ENCODE measurements at regions not wholly inside any gene's neighbourhood (a gene's known extent, or its start where the extent isn't known, plus 50 kb on each side); places are given as distances from the start of the nearest gene placed in this dataset.

DNA sequence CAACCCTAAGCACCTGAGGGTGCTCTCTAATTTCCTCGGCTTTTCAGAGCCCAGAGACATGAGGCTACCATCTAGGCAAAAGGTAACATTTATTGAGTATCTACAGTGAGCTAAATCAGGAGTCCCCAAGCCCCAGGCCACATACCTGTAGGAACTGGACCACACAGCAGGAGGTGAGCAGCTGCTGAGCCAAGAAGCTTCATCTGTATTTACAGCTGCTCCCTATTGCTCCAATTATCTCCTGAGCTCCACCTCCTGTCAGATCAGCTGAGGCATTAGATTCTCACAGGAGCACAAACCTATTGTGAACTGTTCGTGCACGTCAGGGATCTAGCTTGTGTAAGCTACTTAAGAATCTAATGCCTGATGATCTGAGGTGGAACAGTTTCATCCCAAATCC, 70.2 kb downstream of the RND3 start:
- H3K4me3 Mint-ChIP-seq (ENCODE audit: unreplicated experiment): no peak overlapping the region
- DNase-seq (ENCODE audit: low spot score): no peak
- TF ChIP-seq, protein P1, sequence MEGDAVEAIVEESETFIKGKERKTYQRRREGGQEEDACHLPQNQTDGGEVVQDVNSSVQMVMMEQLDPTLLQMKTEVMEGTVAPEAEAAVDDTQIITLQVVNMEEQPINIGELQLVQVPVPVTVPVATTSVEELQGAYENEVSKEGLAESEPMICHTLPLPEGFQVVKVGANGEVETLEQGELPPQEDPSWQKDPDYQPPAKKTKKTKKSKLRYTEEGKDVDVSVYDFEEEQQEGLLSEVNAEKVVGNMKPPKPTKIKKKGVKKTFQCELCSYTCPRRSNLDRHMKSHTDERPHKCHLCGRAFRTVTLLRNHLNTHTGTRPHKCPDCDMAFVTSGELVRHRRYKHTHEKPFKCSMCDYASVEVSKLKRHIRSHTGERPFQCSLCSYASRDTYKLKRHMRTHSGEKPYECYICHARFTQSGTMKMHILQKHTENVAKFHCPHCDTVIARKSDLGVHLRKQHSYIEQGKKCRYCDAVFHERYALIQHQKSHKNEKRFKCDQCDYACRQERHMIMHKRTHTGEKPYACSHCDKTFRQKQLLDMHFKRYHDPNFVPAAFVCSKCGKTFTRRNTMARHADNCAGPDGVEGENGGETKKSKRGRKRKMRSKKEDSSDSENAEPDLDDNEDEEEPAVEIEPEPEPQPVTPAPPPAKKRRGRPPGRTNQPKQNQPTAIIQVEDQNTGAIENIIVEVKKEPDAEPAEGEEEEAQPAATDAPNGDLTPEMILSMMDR (IDR thresholded peaks at IDR 0.05; ENCODE audit: unreplicated experiment): no peak
- no peaks in the 10 kb centered on the region for H3K4me1 Mint-ChIP-seq (ENCODE audit: unreplicated experiment)
- no peaks in the 10 kb centered on the region for H3K9me3 Mint-ChIP-seq (ENCODE audit: unreplicated experiment)
- no peaks in the 10 kb centered on the region for H3K27me3 Mint-ChIP-seq (ENCODE audit: unreplicated experiment)
- no peak overlapping the region for H3K27ac Mint-ChIP-seq (ENCODE audit: unreplicated experiment)
- no peaks in the 10 kb centered on the region for H3K36me3 Mint-ChIP-seq (ENCODE audit: low read depth, unreplicated experiment)

DNA sequence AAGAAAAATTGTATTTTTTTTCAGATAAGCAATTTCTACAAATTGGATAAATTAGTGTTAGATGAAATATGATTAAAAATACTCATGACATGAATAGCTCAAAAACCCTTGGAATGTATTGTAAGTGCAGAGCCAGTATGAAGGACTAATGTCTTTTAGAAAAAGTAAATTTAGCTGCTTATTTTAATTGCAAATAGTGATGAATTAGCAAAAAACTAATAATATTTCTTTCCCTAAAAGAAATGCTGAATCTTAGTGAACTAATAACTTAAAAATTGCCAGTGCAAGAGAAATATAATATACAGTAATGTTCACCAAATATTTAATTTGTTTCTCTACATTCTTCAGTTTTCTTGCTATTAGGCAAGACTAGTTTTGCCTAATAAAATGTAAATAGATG, 72.4 kb downstream of the RND3 start:
- no peak for DNase-seq (ENCODE audit: low spot score)
- Mint-ChIP-seq H3K4me3 (ENCODE audit: unreplicated experiment) (no peak overlapping the region), H3K4me1 (ENCODE audit: unreplicated experiment) (no peaks in the 10 kb centered on the region), H3K27me3 (ENCODE audit: unreplicated experiment) (no peaks in the 10 kb centered on the region), H3K27ac (ENCODE audit: unreplicated experiment) (no peak overlapping the region), H3K9me3 (ENCODE audit: unreplicated experiment) (no peaks in the 10 kb centered on the region), H3K36me3 (ENCODE audit: low read depth, unreplicated experiment) (no peaks in the 10 kb centered on the region)
- TF ChIP-seq, protein P1 (IDR thresholded peaks at IDR 0.05; ENCODE audit: unreplicated experiment): no peak

DNA sequence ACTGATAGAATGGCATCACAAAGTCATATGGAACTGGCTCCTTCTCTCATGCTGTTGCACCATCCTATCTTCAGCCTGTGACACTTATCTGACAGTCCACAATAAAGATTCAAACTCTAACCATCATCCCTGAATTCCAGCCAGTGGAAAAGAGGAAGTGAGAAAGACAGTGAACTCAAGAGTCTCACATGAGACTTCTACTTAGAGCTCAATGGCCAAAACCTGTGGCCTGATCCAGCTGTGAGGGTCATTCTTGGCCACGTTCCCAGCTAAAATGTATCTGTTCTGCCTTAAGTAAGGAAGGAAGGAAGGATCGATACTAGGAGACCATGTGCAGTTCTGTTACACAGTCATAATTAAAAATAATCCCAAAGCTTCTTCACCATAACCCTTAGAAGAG, 73.6 kb downstream of the RND3 start:
- no peak overlapping the region for H3K27ac Mint-ChIP-seq (ENCODE audit: unreplicated experiment)
- H3K9me3 Mint-ChIP-seq (ENCODE audit: unreplicated experiment): no peaks in the 10 kb centered on the region
- DNase-seq (ENCODE audit: low spot score): no peak
- H3K36me3 Mint-ChIP-seq (ENCODE audit: low read depth, unreplicated experiment): no peaks in the 10 kb centered on the region
- H3K4me3 Mint-ChIP-seq (ENCODE audit: unreplicated experiment): no peak overlapping the region
- TF ChIP-seq, protein P1 (IDR thresholded peaks at IDR 0.05; ENCODE audit: unreplicated experiment): no peak
- no peaks in the 10 kb centered on the region for H3K27me3 Mint-ChIP-seq (ENCODE audit: unreplicated experiment)
- H3K4me1 Mint-ChIP-seq (ENCODE audit: unreplicated experiment): no peaks in the 10 kb centered on the region

DNA sequence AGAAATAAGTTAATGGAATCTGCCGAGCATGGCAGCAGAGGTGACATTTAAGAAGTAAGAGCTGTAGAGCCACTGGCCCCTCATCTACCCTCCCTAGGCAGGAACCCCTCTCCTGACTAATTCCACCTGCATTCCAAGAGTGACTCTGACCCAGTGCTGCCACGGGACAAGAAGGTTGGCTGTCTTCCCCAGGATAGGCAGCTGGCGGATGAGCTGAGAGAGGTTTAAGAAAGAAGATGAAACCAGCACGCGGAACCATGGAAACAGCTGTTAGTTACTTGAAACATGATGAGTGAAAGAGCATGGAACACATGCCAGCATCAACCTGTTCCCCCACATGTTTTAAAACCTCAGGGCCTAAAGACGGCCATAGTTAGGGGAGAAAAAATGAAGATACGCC, 74.1 kb downstream of the RND3 start:
- H3K9me3 Mint-ChIP-seq (ENCODE audit: unreplicated experiment): no peaks in the 10 kb centered on the region
- no peak overlapping the region for H3K27ac Mint-ChIP-seq (ENCODE audit: unreplicated experiment)
- H3K4me1 Mint-ChIP-seq (ENCODE audit: unreplicated experiment): no peaks in the 10 kb centered on the region
- H3K4me3 Mint-ChIP-seq (ENCODE audit: unreplicated experiment): no peak overlapping the region
- TF ChIP-seq, protein P1 (IDR thresholded peaks at IDR 0.05; ENCODE audit: unreplicated experiment): no peak
- DNase-seq (ENCODE audit: low spot score): no peak
- H3K27me3 Mint-ChIP-seq (ENCODE audit: unreplicated experiment): no peaks in the 10 kb centered on the region
- H3K36me3 Mint-ChIP-seq (ENCODE audit: low read depth, unreplicated experiment): no peaks in the 10 kb centered on the region

DNA sequence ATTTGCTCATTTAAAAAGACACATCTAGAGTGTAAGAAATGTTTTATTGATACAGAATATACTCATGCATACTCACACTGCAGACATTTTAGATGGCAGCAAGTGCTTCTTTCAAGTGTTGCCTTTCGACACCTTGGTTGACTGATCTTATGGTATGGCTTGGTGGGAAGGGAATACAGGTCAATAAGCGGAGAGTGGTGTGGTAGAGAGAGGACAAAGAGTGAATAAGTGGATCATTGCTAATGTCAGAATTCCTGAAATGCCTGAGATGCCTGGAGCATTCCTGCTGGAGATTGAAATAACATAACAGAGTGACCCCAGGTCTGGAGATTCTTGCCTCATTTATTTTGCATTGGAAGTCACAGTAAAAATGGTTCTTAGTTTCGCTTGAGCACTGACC, 76.7 kb downstream of the RND3 start:
- H3K9me3 Mint-ChIP-seq (ENCODE audit: unreplicated experiment): no peaks in the 10 kb centered on the region
- H3K4me3 Mint-ChIP-seq (ENCODE audit: unreplicated experiment): no peak overlapping the region
- H3K4me1 Mint-ChIP-seq (ENCODE audit: unreplicated experiment): no peaks in the 10 kb centered on the region
- H3K27me3 Mint-ChIP-seq (ENCODE audit: unreplicated experiment): no peaks in the 10 kb centered on the region
- TF ChIP-seq, protein P1 (IDR thresholded peaks at IDR 0.05; ENCODE audit: unreplicated experiment): no peak
- no peaks in the 10 kb centered on the region for H3K36me3 Mint-ChIP-seq (ENCODE audit: low read depth, unreplicated experiment)
- no peak for DNase-seq (ENCODE audit: low spot score)
- H3K27ac Mint-ChIP-seq (ENCODE audit: unreplicated experiment): no peak overlapping the region
